K562 (cell line): ENCODE measurements at regions not wholly inside any gene's neighbourhood (a gene's known extent, or its start where the extent isn't known, plus 50 kb on each side); places are given as distances from the start of the nearest gene placed in this dataset.

Experiments used
- ATAC-seq: fragments of 200-7000 bp; cut with Tn5 transposase; 3 replicates; pipeline ENCODE4 v1.9.1; 2020; ENCODE audit warnings: moderate library complexity
- BruUV-seq: library from RNA; stranded (reverse); fragments of 400-500 nt; replicated peaks from 2 replicates; lab custom pipeline; 2021; lab: Mats Ljungman, UMichigan
- CTCF ChIA-PET: fragments of 300-600 bp; formaldehyde crosslinking; extraction: SDS; loops from one replicate; lab custom pipeline; 2021; ENCODE audit warnings: low intra/inter-chr PET ratio; lab: Yijun Ruan, JAX
- POLR2A ChIA-PET: fragments of 300-600, 350-650 bp; sonication (Branson Sonifier 250); formaldehyde crosslinking; extraction: SDS; loops from one replicate; lab custom pipeline; 2021; ENCODE audit warnings: antibody characterized with exemption, inconsistent platforms; lab: Yijun Ruan, JAX
- DNase-seq, 4 experiments: peaks; one replicate each; pipeline versions ENCODE4 v3.0.0 to v3.0.0-alpha.2; 2011 to 2018; ENCODE audit warnings: low spot score in 3 of 4, mixed read lengths in 3 of 4; ENCODE audit errors: extremely low read depth in 1 of 4
- FAIRE-seq: peaks from 2 replicates; lab custom pipeline; 2011; peaks lifted over from hg19 to GRCh38; lab: Jason Lieb, UNC
- H2AFZ ChIP-seq: 2 replicates; pipeline ENCODE4 v1.6.0; 2011; ENCODE audit warnings: low read depth, low read length, control low read depth, inconsistent platforms
- H3K27ac ChIP-seq: fragments of 200-600 bp; 3 replicates; pipeline ENCODE4 v1.8.0; 2011; ENCODE audit warnings: low read depth, mild to moderate bottlenecking, control low read depth, inconsistent platforms, low read length, moderate library complexity, mixed read lengths; ENCODE audit errors: extremely low read depth
- H3K27me3 ChIP-seq, 2 experiments: fragments of 300-600 bp in 1 of 2; 2 replicates in 1 of 2; 3 replicates in 1 of 2; pipeline versions ENCODE4 v1.6.0 to v1.8.0; 2011; ENCODE audit warnings: inconsistent platforms in 2 of 2, low read length in 2 of 2, mild to moderate bottlenecking in 1 of 2, mixed read lengths in 1 of 2, moderate library complexity in 1 of 2; ENCODE audit not compliant: control insufficient read depth in 2 of 2, insufficient read depth in 2 of 2
- H3K36me3 ChIP-seq: fragments of 300-600 bp; 3 replicates; pipeline ENCODE4 v1.8.0; 2011; ENCODE audit warnings: mild to moderate bottlenecking, low read length, inconsistent platforms; ENCODE audit not compliant: control insufficient read depth, insufficient read depth
- H3K4me1 ChIP-seq, 2 experiments: fragments of 200-600 bp in 1 of 2; replicated peaks in 1 of 2; 2 replicates in 1 of 2; 3 replicates in 1 of 2; pipeline versions ENCODE4 v1.5.1 to v1.8.0; 2011; ENCODE audit warnings: inconsistent platforms in 2 of 2, low read length in 2 of 2, mild to moderate bottlenecking in 1 of 2, mixed read lengths in 1 of 2, moderate library complexity in 1 of 2; ENCODE audit not compliant: control insufficient read depth in 2 of 2, insufficient read depth in 2 of 2
- H3K4me2 ChIP-seq: 2 replicates; pipeline ENCODE4 v1.6.1; 2011; ENCODE audit warnings: low read length, control low read depth, inconsistent platforms, mixed read lengths; ENCODE audit not compliant: insufficient read depth
- H3K4me3 ChIP-seq: fragments of 200-600 bp; sonication (generic), shearing (Covaris generic); 2 replicates; pipeline ENCODE4 v1.5.1; 2016; ENCODE audit warnings: control low read depth, inconsistent platforms
- H3K79me2 ChIP-seq: fragments of 200-600 bp; 3 replicates; pipeline ENCODE4 v1.8.0; 2011; ENCODE audit warnings: low read length, inconsistent platforms; ENCODE audit not compliant: control insufficient read depth, insufficient read depth
- H3K9ac ChIP-seq, 2 experiments: 2 replicates each; pipeline versions ENCODE4 v1.6.0 to v1.6.1; 2011; ENCODE audit warnings: low read depth in 2 of 2, low read length in 2 of 2, control low read depth in 1 of 2, inconsistent platforms in 1 of 2, mild to moderate bottlenecking in 1 of 2, mixed read lengths in 1 of 2; ENCODE audit not compliant: insufficient read depth in 1 of 2
- H3K9me1 ChIP-seq: one replicate; pipeline ENCODE4 v1.6.0; 2011; ENCODE audit warnings: inconsistent platforms, mild to moderate bottlenecking, low read length, moderate library complexity; ENCODE audit not compliant: control insufficient read depth, insufficient read depth
- H3K9me3 ChIP-seq: replicated peaks from 2 replicates; pipeline ENCODE4 v1.5.1; 2011; ENCODE audit warnings: low read depth, low read length, inconsistent platforms; ENCODE audit not compliant: control insufficient read depth, insufficient read depth
- H4K20me1 ChIP-seq: replicated peaks from 2 replicates; pipeline ENCODE4 v1.6.1; 2011; ENCODE audit warnings: low read length, inconsistent platforms, mixed read lengths; ENCODE audit not compliant: control insufficient read depth, insufficient read depth
- CBX1 ChIP-seq: sonication (generic); IDR thresholded peaks from 2 replicates; pipeline ENCODE4 v1.6.1; 2016; ENCODE audit warnings: antibody characterized with exemption, low read depth, mild to moderate bottlenecking
- CHD2 ChIP-seq: IDR thresholded peaks from 2 replicates; pipeline ENCODE4 v1.6.1; 2011; ENCODE audit warnings: low read depth, low read length
- FOXO4 ChIP-seq: fragments of 450-650 bp; formaldehyde crosslinking; IDR thresholded peaks from 2 replicates; pipeline ENCODE4 v1.4.0; 2020; ENCODE audit warnings: mild to moderate bottlenecking, moderate library complexity
- HMGN3 ChIP-seq: IDR thresholded peaks from 2 replicates; pipeline ENCODE4 v1.6.1; 2011; ENCODE audit warnings: borderline replicate concordance, low read depth, mild to moderate bottlenecking, mixed read lengths, low read length; ENCODE audit not compliant: insufficient read length; ENCODE audit errors: extremely low read depth
- HNRNPH1 ChIP-seq: fragments of 200-400 bp; formaldehyde crosslinking; optimal IDR thresholded peaks from 2 replicates; pipeline ENCODE3; 2017; ENCODE audit warnings: low read depth, mild to moderate bottlenecking, low read length, moderate library complexity
- KDM2B ChIP-seq: fragments of 250-450 bp; sonication (Bioruptor Pico); IDR thresholded peaks from 2 replicates; pipeline ENCODE4 v1.8.0; 2021; ENCODE audit warnings: mild to moderate bottlenecking, moderate library complexity
- MAFG ChIP-seq: fragments of 450-650 bp; conservative IDR thresholded peaks from 2 replicates; pipeline ENCODE4 v1.6.1; 2016; ENCODE audit warnings: missing genetic modification characterization, missing compliant biosample characterization
- MXI1 ChIP-seq: IDR thresholded peaks from 2 replicates; pipeline ENCODE4 v1.6.1; 2011; ENCODE audit warnings: low read depth, mild to moderate bottlenecking, improper control_type of control experiment, low read length
- NONO ChIP-seq, 2 experiments: fragments of 200-400 bp in 1 of 2; fragments of 450-650 bp in 1 of 2; formaldehyde crosslinking in 1 of 2; IDR thresholded peaks; 2 replicates each; pipeline ENCODE4 v1.6.1; 2017; ENCODE audit warnings: low read depth in 2 of 2, mild to moderate bottlenecking in 2 of 2, moderate library complexity in 2 of 2, low read length in 1 of 2
- PRMT5 ChIP-seq: sonication (generic); formaldehyde crosslinking; IDR thresholded peaks from 2 replicates; pipeline ENCODE4 v1.5.0; 2020; ENCODE audit warnings: missing genetic modification reagents
- PYGO2 ChIP-seq: fragments of 450-650 bp; IDR thresholded peaks from 2 replicates; pipeline ENCODE4 v1.6.1; 2016; ENCODE audit warnings: mild to moderate bottlenecking, missing genetic modification characterization, moderate library complexity, missing compliant biosample characterization
- TCF7 ChIP-seq: sonication (generic); IDR thresholded peaks from 2 replicates; pipeline ENCODE4 v1.6.1; 2016; ENCODE audit warnings: antibody characterized with exemption, borderline replicate concordance
- WHSC1 ChIP-seq: IDR thresholded peaks from one replicate; pipeline ENCODE4 v1.6.1; 2012; ENCODE audit warnings: low read length, control low read depth, inconsistent platforms
- ZNF212 ChIP-seq: fragments of 450-650 bp; formaldehyde crosslinking; IDR thresholded peaks from 2 replicates; pipeline ENCODE4 v1.4.0; 2020; ENCODE audit warnings: mild to moderate bottlenecking
- ZNF408 ChIP-seq: fragments of 250-450 bp; sonication (Bioruptor Pico); IDR thresholded peaks from 2 replicates; pipeline ENCODE4 v1.4.0; 2020; ENCODE audit warnings: low read depth, mild to moderate bottlenecking, moderate library complexity
- ZNF766 ChIP-seq: fragments of 200-800 bp; sonication (Bioruptor generic); conservative IDR thresholded peaks from 2 replicates; pipeline ENCODE4 v1.6.1; 2016; ENCODE audit warnings: missing genetic modification characterization, missing compliant biosample characterization
- ZNF780A ChIP-seq: fragments of 250-450 bp; sonication (Bioruptor Pico); IDR thresholded peaks from 2 replicates; pipeline ENCODE4 v1.5.0; 2021; ENCODE audit warnings: mild to moderate bottlenecking
- WGBS: fragments of 100-300 bp; shearing (Covaris generic); methylation state at CpG from one replicate; pipeline ENCODE4 v1.1.6; 2016; ENCODE audit warnings: low coverage, mixed read lengths; ENCODE audit not compliant: insufficient coverage; ENCODE audit errors: missing lambda C conversion rate; 5-methylcytosine and 5-hydroxymethylcytosine counted together
- in situ Hi-C: fragments of 300-500 bp; cut with MboI; formaldehyde crosslinking; loops from 4 replicates; pipeline ENCODE4 v1.15.0; 2018; ENCODE audit warnings: inconsistent platforms, mixed read lengths
- intact Hi-C: fragments of 100-400 bp; cut with micrococcal nuclease; formaldehyde crosslinking; loops from 2 replicates; pipeline ENCODE4 v1.14.2; 2022
- TF ChIP-seq, protein P1 (sequence below): sonication (generic); formaldehyde crosslinking; IDR thresholded peaks from 2 replicates; pipeline ENCODE4 v1.8.1; 2023; ENCODE audit warnings: mild to moderate bottlenecking, missing genetic modification reagents
- TF ChIP-seq, protein P2 (sequence below): fragments of 450-650 bp; IDR thresholded peaks from 2 replicates; pipeline ENCODE4 v1.6.1; 2016; ENCODE audit warnings: antibody characterized with exemption

GRCh38 chr2:104402825-104403224, 451.1 kb upstream of the POU3F3 start:
- 0 out of 5 replicates have a peak, but pooled peaks cover 0 to 4% of the 10 kb centered on the region in 2 experiments for H3K27me3 ChIP-seq
- no peak for DNase-seq
- no peak for ATAC-seq
- H4K20me1 ChIP-seq, result no peaks in the 10 kb centered on the region
- BruUV-seq, result no TSS peak
- POLR2A ChIA-PET, result no interaction called here
- no peak overlapping the region for H2AFZ ChIP-seq
- in situ Hi-C loops (no loop called here), intact Hi-C loops (no loop called here)
- no peak overlapping the region for H3K27ac ChIP-seq
- no peaks in the 10 kb centered on the region for H3K79me2 ChIP-seq
- H3K4me1 ChIP-seq, result no peaks in the 10 kb centered on the region
- no peaks in the 10 kb centered on the region for H3K36me3 ChIP-seq
- CTCF ChIA-PET, result no interaction called here
- H3K9me3 ChIP-seq, result no peaks in the 10 kb centered on the region
- TF ChIP-seq, protein P1, sequence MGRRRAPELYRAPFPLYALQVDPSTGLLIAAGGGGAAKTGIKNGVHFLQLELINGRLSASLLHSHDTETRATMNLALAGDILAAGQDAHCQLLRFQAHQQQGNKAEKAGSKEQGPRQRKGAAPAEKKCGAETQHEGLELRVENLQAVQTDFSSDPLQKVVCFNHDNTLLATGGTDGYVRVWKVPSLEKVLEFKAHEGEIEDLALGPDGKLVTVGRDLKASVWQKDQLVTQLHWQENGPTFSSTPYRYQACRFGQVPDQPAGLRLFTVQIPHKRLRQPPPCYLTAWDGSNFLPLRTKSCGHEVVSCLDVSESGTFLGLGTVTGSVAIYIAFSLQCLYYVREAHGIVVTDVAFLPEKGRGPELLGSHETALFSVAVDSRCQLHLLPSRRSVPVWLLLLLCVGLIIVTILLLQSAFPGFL (CRISPR knock-in tag), result no peak
- TF ChIP-seq KDM2B (CRISPR knock-in tag) (no peak), CHD2 (no peak), FOXO4 (CRISPR knock-in tag) (no peak), MXI1 (no peak), CBX1 (no peak), ZNF780A (CRISPR knock-in tag) (no peak), HNRNPH1 (no peak), TCF7 (no peak), PRMT5 (no peak), ZNF212 (CRISPR knock-in tag) (no peak), MAFG (tag) (no peak), WHSC1 (no peak), HMGN3 (no peak), NONO (IDR thresholded peaks at IDR 0.05; ENCODE audit: low read depth in 2 of 2, low read length in 1 of 2) (no peak), PYGO2 (tag) (no peak), ZNF408 (CRISPR knock-in tag) (no peak), ZNF766 (CRISPR knock-in tag) (no peak)
- TF ChIP-seq, protein P2, sequence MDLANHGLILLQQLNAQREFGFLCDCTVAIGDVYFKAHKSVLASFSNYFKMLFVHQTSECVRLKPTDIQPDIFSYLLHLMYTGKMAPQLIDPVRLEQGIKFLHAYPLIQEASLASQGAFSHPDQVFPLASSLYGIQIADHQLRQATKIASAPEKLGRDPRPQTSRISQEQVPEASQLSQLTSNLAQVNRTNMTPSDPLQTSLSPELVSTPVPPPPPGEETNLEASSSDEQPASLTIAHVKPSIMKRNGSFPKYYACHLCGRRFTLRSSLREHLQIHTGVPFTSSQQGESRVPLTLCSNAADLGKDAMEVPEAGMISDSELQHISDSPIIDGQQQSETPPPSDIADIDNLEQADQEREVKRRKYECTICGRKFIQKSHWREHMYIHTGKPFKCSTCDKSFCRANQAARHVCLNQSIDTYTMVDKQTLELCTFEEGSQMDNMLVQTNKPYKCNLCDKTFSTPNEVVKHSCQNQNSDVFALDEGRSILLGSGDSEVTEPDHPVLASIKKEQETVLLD, result no peak
- no peak overlapping the region for H3K4me2 ChIP-seq
- no peak overlapping the region for H3K4me3 ChIP-seq
- no peak for FAIRE-seq
- H3K9ac ChIP-seq, result no peak overlapping the region
- H3K9me1 ChIP-seq, result no peaks in the 10 kb centered on the region
- WGBS, result 0% methylated on average over 3 of the region's 3 CpGs
